BE2C (cell line): ENCODE measurements at regions not wholly inside any gene's neighbourhood (a gene's known extent, or its start where the extent isn't known, plus 50 kb on each side); places are given as distances from the start of the nearest gene placed in this dataset.

ENCODE experiments used
- DNase-seq: peaks from one replicate; pipeline ENCODE4 v3.0.0-alpha.2; 2020
- H3K27me3 ChIP-seq: fragments of 250-450 bp; sonication (Bioruptor Pico); 2 replicates; pipeline ENCODE4 v1.5.1; 2020; ENCODE audit warnings: mild to moderate bottlenecking
- H3K36me3 ChIP-seq: fragments of 250-450 bp; sonication (Bioruptor Pico); 2 replicates; pipeline ENCODE4 v1.5.1; 2020; ENCODE audit warnings: mild to moderate bottlenecking
- H3K4me1 ChIP-seq: fragments of 250-450 bp; sonication (Bioruptor Pico); 2 replicates; pipeline ENCODE4 v1.5.1; 2020
- H3K4me3 ChIP-seq: 2 replicates; pipeline ENCODE4 v1.5.1; 2011; ENCODE audit warnings: low read depth, low read length
- H3K9me3 ChIP-seq: fragments of 250-450 bp; sonication (Bioruptor Pico); 2 replicates; pipeline ENCODE4 v1.5.1; 2020
- CTCF ChIP-seq: IDR thresholded peaks from 2 replicates; pipeline ENCODE4 v1.5.1; 2012; ENCODE audit warnings: mild to moderate bottlenecking, low read depth, low read length

- H3K27me3 ChIP-seq = no peaks in the 10 kb centered on the region
- no peaks in the 10 kb centered on the region for H3K4me1 ChIP-seq
- H3K4me3 ChIP-seq = no peak overlapping the region
- H3K9me3 ChIP-seq = no peaks in the 10 kb centered on the region
- DNase-seq = no peak
- no peak for TF ChIP-seq CTCF
- H3K36me3 ChIP-seq = no peaks in the 10 kb centered on the region
These were observed 615.4 kb upstream of the MAN1A1 start for GRCh38 chr6:119965008-119965407.

GRCh38 chr6:119962505-119962904 is 612.9 kb upstream of the MAN1A1 start:
- TF ChIP-seq CTCF = no peak
- no peak for DNase-seq
- Histone ChIP-seq H3K9me3 (no peaks in the 10 kb centered on the region), H3K4me3 (no peak overlapping the region), H3K4me1 (no peaks in the 10 kb centered on the region), H3K27me3 (no peaks in the 10 kb centered on the region), H3K36me3 (no peaks in the 10 kb centered on the region)

- no peak for DNase-seq
- Histone ChIP-seq H3K36me3 (no peaks in the 10 kb centered on the region), H3K9me3 (no peaks in the 10 kb centered on the region), H3K27me3 (no peaks in the 10 kb centered on the region), H3K4me1 (no peaks in the 10 kb centered on the region), H3K4me3 (no peak overlapping the region)
- no peak for TF ChIP-seq CTCF
These were observed 611.9 kb upstream of the MAN1A1 start for GRCh38 chr6:119961450-119961849.

GRCh38 chr6:119960456-119960855 is 610.9 kb upstream of the MAN1A1 start:
- no peaks in the 10 kb centered on the region for H3K36me3 ChIP-seq
- H3K9me3 ChIP-seq = no peaks in the 10 kb centered on the region
- no peak for DNase-seq
- no peak overlapping the region for H3K4me3 ChIP-seq
- H3K4me1 ChIP-seq = no peaks in the 10 kb centered on the region
- no peaks in the 10 kb centered on the region for H3K27me3 ChIP-seq
- TF ChIP-seq CTCF = no peak

GRCh38 chr6:119960036-119960435 is 610.5 kb upstream of the MAN1A1 start:
- no peak overlapping the region for H3K4me3 ChIP-seq
- H3K27me3 ChIP-seq = no peaks in the 10 kb centered on the region
- TF ChIP-seq CTCF = no peak
- no peak for DNase-seq
- no peaks in the 10 kb centered on the region for H3K4me1 ChIP-seq
- H3K9me3 ChIP-seq = no peaks in the 10 kb centered on the region
- H3K36me3 ChIP-seq = no peaks in the 10 kb centered on the region

- no peaks in the 10 kb centered on the region for H3K9me3 ChIP-seq
- TF ChIP-seq CTCF = no peak
- H3K36me3 ChIP-seq = no peaks in the 10 kb centered on the region
- DNase-seq = no peak
- H3K27me3 ChIP-seq = no peaks in the 10 kb centered on the region
- no peaks in the 10 kb centered on the region for H3K4me1 ChIP-seq
- H3K4me3 ChIP-seq = no peak overlapping the region
These were observed 607.6 kb upstream of the MAN1A1 start for GRCh38 chr6:119957195-119957594.
